IPS-20b (cell line): ENCODE measurements at regions not wholly inside any gene's neighbourhood (a gene's known extent, or its start where the extent isn't known, plus 50 kb on each side); places are given as distances from the start of the nearest gene placed in this dataset.

Source experiments
- H3K27ac ChIP-seq: one replicate; pipeline ENCODE4 v1.5.1; 2013; ENCODE audit warnings: low read length
- H3K27me3 ChIP-seq: 2 replicates; pipeline ENCODE4 v1.6.1; 2013; ENCODE audit warnings: mild to moderate bottlenecking, low read length, inconsistent platforms; ENCODE audit not compliant: insufficient read depth
- H3K36me3 ChIP-seq: 2 replicates; pipeline ENCODE4 v1.6.1; 2013; ENCODE audit warnings: low read depth, mild to moderate bottlenecking, inconsistent platforms, low read length, moderate library complexity; ENCODE audit not compliant: insufficient read depth
- H3K4me1 ChIP-seq: 2 replicates; pipeline ENCODE4 v1.6.1; 2013; ENCODE audit warnings: mild to moderate bottlenecking, control low read depth, inconsistent platforms, low read length, moderate library complexity; ENCODE audit not compliant: insufficient read depth
- H3K4me3 ChIP-seq: 2 replicates; pipeline ENCODE4 v1.5.1; 2013; ENCODE audit warnings: mild to moderate bottlenecking, low read length, inconsistent platforms
- H3K9ac ChIP-seq: 2 replicates; pipeline ENCODE4 v1.6.1; 2013; ENCODE audit warnings: low read depth, mild to moderate bottlenecking, inconsistent platforms, low read length, moderate library complexity
- H3K9me3 ChIP-seq: 2 replicates; pipeline ENCODE4 v1.6.1; 2013; ENCODE audit warnings: mild to moderate bottlenecking, low read depth, low read length, inconsistent platforms; ENCODE audit not compliant: insufficient read depth

GRCh38 chr2:123153041-123153440 is 872.0 kb upstream of the CNTNAP5 start:
- H3K27me3 ChIP-seq: no peaks in the 10 kb centered on the region
- no peaks in the 10 kb centered on the region for H3K36me3 ChIP-seq
- no peak overlapping the region for H3K4me3 ChIP-seq
- no peak overlapping the region for H3K27ac ChIP-seq
- no peaks in the 10 kb centered on the region for H3K9me3 ChIP-seq
- no peak overlapping the region for H3K9ac ChIP-seq
- H3K4me1 ChIP-seq: no peaks in the 10 kb centered on the region

GRCh38 chr2:123154195-123154594 is 870.9 kb upstream of the CNTNAP5 start:
- H3K4me3 ChIP-seq: no peak overlapping the region
- no peak overlapping the region for H3K27ac ChIP-seq
- H3K9ac ChIP-seq: no peak overlapping the region
- no peaks in the 10 kb centered on the region for H3K4me1 ChIP-seq
- no peaks in the 10 kb centered on the region for H3K36me3 ChIP-seq
- no peaks in the 10 kb centered on the region for H3K9me3 ChIP-seq
- no peaks in the 10 kb centered on the region for H3K27me3 ChIP-seq

- Histone ChIP-seq H3K4me1 (peaks cover 8% of the 10 kb centered on the region; the same call in 1 of the 2 replicates), H3K36me3 (no peaks in the 10 kb centered on the region), H3K27ac (no peak overlapping the region), H3K9ac (no peak overlapping the region), H3K4me3 (no peak overlapping the region), H3K9me3 (no peaks in the 10 kb centered on the region), H3K27me3 (no peaks in the 10 kb centered on the region)
These were observed 868.1 kb upstream of the CNTNAP5 start for GRCh38 chr2:123157016-123157415.

GRCh38 chr2:123162400-123163016 is 862.6 kb upstream of the CNTNAP5 start:
- Histone ChIP-seq H3K9ac (no peak overlapping the region), H3K27me3 (no peaks in the 10 kb centered on the region), H3K4me3 (no peak overlapping the region)

GRCh38 chr2:123163398-123163797 is 861.7 kb upstream of the CNTNAP5 start:
- H3K9me3 ChIP-seq: peaks cover 14% of the 10 kb centered on the region; the same call in 1 of the 2 replicates
- no peak overlapping the region for H3K4me3 ChIP-seq
- no peaks in the 10 kb centered on the region for H3K36me3 ChIP-seq
- H3K4me1 ChIP-seq: peaks cover 8% of the 10 kb centered on the region; the same call in 1 of the 2 replicates
- H3K9ac ChIP-seq: no peak overlapping the region
- H3K27me3 ChIP-seq: no peaks in the 10 kb centered on the region
- H3K27ac ChIP-seq: no peak overlapping the region

More at GRCh38 chr2:123162400-123163016, 862.6 kb upstream of the CNTNAP5 start:
- peaks cover 5% of the 10 kb centered on the region; the same call in 1 of the 2 replicates for H3K9me3 ChIP-seq
- no peak overlapping the region for H3K27ac ChIP-seq
- no peaks in the 10 kb centered on the region for H3K36me3 ChIP-seq
- peaks cover 8% of the 10 kb centered on the region; the same call in 1 of the 2 replicates for H3K4me1 ChIP-seq

- H3K4me3 ChIP-seq: no peak overlapping the region
- H3K4me1 ChIP-seq: peaks cover 8% of the 10 kb centered on the region; the same call in 1 of the 2 replicates
These were observed 860.9 kb upstream of the CNTNAP5 start for GRCh38 chr2:123164216-123164615.

GRCh38 chr2:123165616-123166015 is 859.5 kb upstream of the CNTNAP5 start:
- Histone ChIP-seq H3K27me3 (no peaks in the 10 kb centered on the region), H3K4me1 (peaks cover 8% of the 10 kb centered on the region; the same call in 1 of the 2 replicates), H3K27ac (no peak overlapping the region), H3K4me3 (no peak overlapping the region), H3K9me3 (peaks cover 15% of the 10 kb centered on the region; the same call in 1 of the 2 replicates), H3K36me3 (no peaks in the 10 kb centered on the region), H3K9ac (no peak overlapping the region)

More at GRCh38 chr2:123164216-123164615, 860.9 kb upstream of the CNTNAP5 start:
- Histone ChIP-seq H3K36me3 (no peaks in the 10 kb centered on the region), H3K27me3 (no peaks in the 10 kb centered on the region), H3K9me3 (peaks cover 15% of the 10 kb centered on the region; the same call in 1 of the 2 replicates), H3K9ac (no peak overlapping the region), H3K27ac (no peak overlapping the region)

GRCh38 chr2:123179526-123179925 is 845.6 kb upstream of the CNTNAP5 start:
- no peak overlapping the region for H3K27ac ChIP-seq
- H3K4me1 ChIP-seq: peaks cover 7% of the 10 kb centered on the region; the same call in 1 of the 2 replicates
- no peaks in the 10 kb centered on the region for H3K36me3 ChIP-seq
- no peaks in the 10 kb centered on the region for H3K27me3 ChIP-seq
- no peaks in the 10 kb centered on the region for H3K9me3 ChIP-seq
- no peak overlapping the region for H3K9ac ChIP-seq
- H3K4me3 ChIP-seq: no peak overlapping the region

GRCh38 chr2:123195957-123196356 is 829.1 kb upstream of the CNTNAP5 start:
- no peak overlapping the region for H3K9ac ChIP-seq
- H3K4me1 ChIP-seq: no peaks in the 10 kb centered on the region
- H3K27ac ChIP-seq: no peak overlapping the region
- H3K36me3 ChIP-seq: no peaks in the 10 kb centered on the region
- no peaks in the 10 kb centered on the region for H3K9me3 ChIP-seq
- H3K4me3 ChIP-seq: no peak overlapping the region
- no peaks in the 10 kb centered on the region for H3K27me3 ChIP-seq

- no peak overlapping the region for H3K9ac ChIP-seq
- no peak overlapping the region for H3K27ac ChIP-seq
- no peaks in the 10 kb centered on the region for H3K27me3 ChIP-seq
- no peak overlapping the region for H3K4me3 ChIP-seq
- H3K9me3 ChIP-seq: no peaks in the 10 kb centered on the region
- no peaks in the 10 kb centered on the region for H3K36me3 ChIP-seq
- H3K4me1 ChIP-seq: no peaks in the 10 kb centered on the region
These were observed 825.1 kb upstream of the CNTNAP5 start for GRCh38 chr2:123200035-123200434.

- Histone ChIP-seq H3K27ac (no peak overlapping the region), H3K4me1 (no peaks in the 10 kb centered on the region), H3K9ac (no peak overlapping the region), H3K4me3 (no peak overlapping the region), H3K27me3 (no peaks in the 10 kb centered on the region), H3K9me3 (no peaks in the 10 kb centered on the region), H3K36me3 (no peaks in the 10 kb centered on the region)
These were observed 817.8 kb upstream of the CNTNAP5 start for GRCh38 chr2:123207245-123207644.

- Histone ChIP-seq H3K9ac (no peak overlapping the region), H3K9me3 (no peaks in the 10 kb centered on the region), H3K36me3 (no peaks in the 10 kb centered on the region), H3K27me3 (no peaks in the 10 kb centered on the region), H3K4me3 (no peak overlapping the region), H3K4me1 (no peaks in the 10 kb centered on the region), H3K27ac (no peak overlapping the region)
These were observed 815.9 kb upstream of the CNTNAP5 start for GRCh38 chr2:123209202-123209601.
